ENCODE measurements at regions not wholly inside any gene's neighbourhood (a gene's known extent, or its start where the extent isn't known, plus 50 kb on each side); places are given as distances from the start of the nearest gene placed in this dataset.

DNA sequence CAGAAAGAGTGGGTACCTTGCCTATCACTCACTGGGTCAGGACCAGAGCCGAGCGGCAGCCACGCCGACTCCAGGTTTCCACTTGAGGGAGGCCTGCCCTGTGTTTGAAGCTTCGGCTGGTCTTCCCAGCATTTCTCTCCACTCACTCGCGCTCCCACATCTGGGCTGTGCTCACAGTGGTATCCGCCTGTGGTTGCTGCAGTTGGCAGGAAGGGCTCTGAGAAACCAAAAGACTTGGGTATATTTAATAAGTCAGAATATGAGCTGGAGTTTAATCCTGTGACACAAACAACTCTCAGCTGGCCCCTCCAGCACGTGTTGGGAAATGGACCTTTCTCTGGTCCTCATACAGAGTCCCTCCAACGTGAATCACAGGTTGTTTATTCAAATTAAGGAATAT is 70.9 kb downstream of the SPRY4 start:
- Histone ChIP-seq H2BK120ac (replicated peaks; ENCODE audit: low read depth, low read length) (no peak overlapping the region), H3K23me2 (ENCODE audit: low read depth, low read length) (no peaks in the 10 kb centered on the region), H2BK15ac (ENCODE audit: low read length) (no peak overlapping the region), H3K23ac (ENCODE audit: insufficient read length) (no peak overlapping the region), H4K20me1 (replicated peaks in 1 of 2; ENCODE audit: control insufficient read depth in 1 of 2, insufficient read depth in 2 of 2, low read length in 2 of 2) (no peaks in the 10 kb centered on the region), H3K4ac (replicated peaks; ENCODE audit: insufficient read length, low read depth, low read length) (no peak overlapping the region), H2BK12ac (ENCODE audit: low read depth, low read length) (peak overlapping the region; percentile 31; the same call in 1 of the 2 replicates), H4K8ac (ENCODE audit: extremely low read depth, insufficient read depth, low read length) (no peak overlapping the region), H4K91ac (replicated peaks; ENCODE audit: insufficient read length, low read length) (no peak overlapping the region), H3K56ac (replicated peaks; ENCODE audit: insufficient read length, low read depth, low read length) (no peak overlapping the region), H3K4me2 (ENCODE audit: insufficient read depth in 1 of 2, low read depth in 2 of 2, low read length in 2 of 2) (no peak overlapping the region), H2AK5ac (ENCODE audit: low read depth, low read length) (no peak overlapping the region), H3K9ac (replicated peaks in 1 of 4; ENCODE audit: extremely low read depth in 1 of 4, low read depth in 3 of 4, low read length in 3 of 4) (no peak overlapping the region), H2AFZ (ENCODE audit: low read length) (no peak overlapping the region), H3K27me3 (replicated peaks in 1 of 4; ENCODE audit: control insufficient read depth in 3 of 4, extremely low read depth in 1 of 4, insufficient read depth in 3 of 4, low read length in 3 of 4) (no peaks in the 10 kb centered on the region), H3K79me2 (ENCODE audit: control insufficient read depth in 1 of 2, insufficient read depth in 2 of 2, low read length in 2 of 2) (no peaks in the 10 kb centered on the region), H3K27ac (ENCODE audit: low read depth, low read length) (no peak overlapping the region), H3K14ac (ENCODE audit: insufficient read length) (no peak overlapping the region), H3K4me1 (replicated peaks in 1 of 4; ENCODE audit: control insufficient read depth in 3 of 4, insufficient read depth in 4 of 4, low read length in 3 of 4) (no peaks in the 10 kb centered on the region), H2BK5ac (ENCODE audit: low read depth, low read length) (no peak overlapping the region), H3K18ac (ENCODE audit: extremely low read depth, low read length) (0 out of 2 replicates have a peak overlapping the region, but pooled peaks have one; percentile 1), H3K36me3 (ENCODE audit: control insufficient read depth in 2 of 4, insufficient read depth in 4 of 4, low read length in 3 of 4) (no peaks in the 10 kb centered on the region), H3K4me3 (ENCODE audit: extremely low read depth in 1 of 4, insufficient read depth in 2 of 4, low read depth in 3 of 4, low read length in 4 of 4) (no peak overlapping the region), H4K5ac (ENCODE audit: insufficient read length, low read depth, low read length) (no peak overlapping the region), H3K9me3 (ENCODE audit: insufficient read depth in 2 of 2, low read depth in 1 of 2, low read length in 1 of 2) (no peaks in the 10 kb centered on the region), H3K79me1 (ENCODE audit: low read depth, low read length) (no peaks in the 10 kb centered on the region), H2BK20ac (ENCODE audit: low read length) (no peak overlapping the region)
- ChIA-PET CTCF (ENCODE audit: partially characterized antibody) (interaction anchor here (1.0 to 1.4 kb wide), 5 partner anchors 12 to 88 kb away, joined by 3 to 6 read pairs (median 4); no protein-coding TSS in a partner anchor), POLR2A (ENCODE audit: partially characterized antibody) (interaction anchor here (1.4 kb wide), 1 partner anchor 44 kb away, joined by 3 read pairs; no protein-coding TSS in a partner anchor)
- DNase-seq (ENCODE audit: low read depth in 1 of 2, low spot score in 2 of 2) (no peak), FAIRE-seq (no peak)
- no peak for TF ChIP-seq RAD21 (IDR thresholded peaks at IDR 0.05 in 1 of 2, conservative IDR thresholded peaks at IDR 0.05 in 1 of 2; ENCODE audit: low read depth in 2 of 2, low read length in 2 of 2)
- no peak for TF ChIP-seq SUZ12 (IDR thresholded peaks at IDR 0.05; ENCODE audit: low read length)
- no peak for TF ChIP-seq POLR2A (IDR thresholded peaks at IDR 0.05; ENCODE audit: control extremely low read depth in 1 of 2, low read depth in 2 of 2, low read length in 2 of 2)
- WGBS, 2 experiments (ENCODE audit: extremely low coverage in 1 of 2, insufficient coverage in 1 of 2, insufficient read length in 1 of 2, insufficient replicate concordance in 2 of 2, low coverage in 1 of 2, low lambda C conversion rate in 2 of 2, missing lambda C conversion rate in 1 of 2): 91% methylated on average over 10 of the region's 10 CpGs; no CpG with 5 or more reads in 1 of the 2 experiments
